AML-193 (cell line): ENCODE measurements at regions not wholly inside any gene's neighbourhood (a gene's known extent, or its start where the extent isn't known, plus 50 kb on each side); places are given as distances from the start of the nearest gene placed in this dataset.

Experiments
- DNase-seq, 2 experiments: peaks; one replicate each; lab custom pipeline; 2025; lab: John Stamatoyannopoulos, UW

- DNase-seq = no peak
These were observed 339.4 kb downstream of the CHSY3 start for GRCh38 chr5:130243641-130244040.

- DNase-seq = no peak
These were observed 333.5 kb downstream of the CHSY3 start for GRCh38 chr5:130237721-130238120.
